HL-60 (cell line): ENCODE measurements at regions not wholly inside any gene's neighbourhood (a gene's known extent, or its start where the extent isn't known, plus 50 kb on each side); places are given as distances from the start of the nearest gene placed in this dataset.

Experiments
- DNase-seq, 2 experiments: peaks; one replicate each; pipeline ENCODE4 v3.0.0-alpha.2; 2010 to 2020; ENCODE audit warnings: low read depth in 1 of 2, low spot score in 1 of 2
- H3K27ac ChIP-seq: fragments of 250-450 bp; sonication (Bioruptor Pico); replicated peaks from 2 replicates; pipeline ENCODE4 v1.5.1; 2020; ENCODE audit warnings: mild to moderate bottlenecking, moderate library complexity
- H3K27me3 ChIP-seq: fragments of 250-450 bp; sonication (Bioruptor Pico); 2 replicates; pipeline ENCODE4 v1.5.1; 2021; ENCODE audit warnings: mild to moderate bottlenecking, moderate library complexity; ENCODE audit not compliant: insufficient read depth, poor library complexity, severe bottlenecking
- H3K4me3 ChIP-seq: replicated peaks from 2 replicates; pipeline ENCODE4 v1.5.1; 2011; ENCODE audit warnings: mild to moderate bottlenecking, control low read depth, low read length; ENCODE audit not compliant: insufficient read depth
- CTCF ChIP-seq: IDR thresholded peaks from one replicate; pipeline ENCODE4 v1.5.1; 2011; ENCODE audit warnings: low read length, control low read depth, inconsistent platforms; ENCODE audit not compliant: insufficient read depth
- GABPA ChIP-seq: IDR thresholded peaks from 2 replicates; pipeline ENCODE4 v1.6.1; 2012; ENCODE audit warnings: low read depth
- POLR2AphosphoS5 ChIP-seq: IDR thresholded peaks from 2 replicates; pipeline ENCODE4 v1.6.1; 2012; ENCODE audit warnings: low read depth
- SPI1 ChIP-seq: IDR thresholded peaks from 2 replicates; pipeline ENCODE4 v1.6.1; 2012; ENCODE audit warnings: low read depth, mild to moderate bottlenecking, borderline replicate concordance
- TF ChIP-seq, protein P1 (sequence below): IDR thresholded peaks from 2 replicates; pipeline ENCODE4 v1.6.1; 2012; ENCODE audit warnings: low read depth; ENCODE audit not compliant: insufficient replicate concordance

GRCh38 chr9:699396-699795, 142.1 kb upstream of the DMRT1 start:
- Histone ChIP-seq H3K4me3 (no peak overlapping the region), H3K27me3 (no peaks in the 10 kb centered on the region), H3K27ac (no peak overlapping the region)
- TF ChIP-seq SPI1 (no peak), CTCF (no peak), GABPA (no peak), POLR2AphosphoS5 (no peak)
- TF ChIP-seq, protein P1, sequence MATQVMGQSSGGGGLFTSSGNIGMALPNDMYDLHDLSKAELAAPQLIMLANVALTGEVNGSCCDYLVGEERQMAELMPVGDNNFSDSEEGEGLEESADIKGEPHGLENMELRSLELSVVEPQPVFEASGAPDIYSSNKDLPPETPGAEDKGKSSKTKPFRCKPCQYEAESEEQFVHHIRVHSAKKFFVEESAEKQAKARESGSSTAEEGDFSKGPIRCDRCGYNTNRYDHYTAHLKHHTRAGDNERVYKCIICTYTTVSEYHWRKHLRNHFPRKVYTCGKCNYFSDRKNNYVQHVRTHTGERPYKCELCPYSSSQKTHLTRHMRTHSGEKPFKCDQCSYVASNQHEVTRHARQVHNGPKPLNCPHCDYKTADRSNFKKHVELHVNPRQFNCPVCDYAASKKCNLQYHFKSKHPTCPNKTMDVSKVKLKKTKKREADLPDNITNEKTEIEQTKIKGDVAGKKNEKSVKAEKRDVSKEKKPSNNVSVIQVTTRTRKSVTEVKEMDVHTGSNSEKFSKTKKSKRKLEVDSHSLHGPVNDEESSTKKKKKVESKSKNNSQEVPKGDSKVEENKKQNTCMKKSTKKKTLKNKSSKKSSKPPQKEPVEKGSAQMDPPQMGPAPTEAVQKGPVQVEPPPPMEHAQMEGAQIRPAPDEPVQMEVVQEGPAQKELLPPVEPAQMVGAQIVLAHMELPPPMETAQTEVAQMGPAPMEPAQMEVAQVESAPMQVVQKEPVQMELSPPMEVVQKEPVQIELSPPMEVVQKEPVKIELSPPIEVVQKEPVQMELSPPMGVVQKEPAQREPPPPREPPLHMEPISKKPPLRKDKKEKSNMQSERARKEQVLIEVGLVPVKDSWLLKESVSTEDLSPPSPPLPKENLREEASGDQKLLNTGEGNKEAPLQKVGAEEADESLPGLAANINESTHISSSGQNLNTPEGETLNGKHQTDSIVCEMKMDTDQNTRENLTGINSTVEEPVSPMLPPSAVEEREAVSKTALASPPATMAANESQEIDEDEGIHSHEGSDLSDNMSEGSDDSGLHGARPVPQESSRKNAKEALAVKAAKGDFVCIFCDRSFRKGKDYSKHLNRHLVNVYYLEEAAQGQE, result no peak
- no peak for DNase-seq

DNA sequence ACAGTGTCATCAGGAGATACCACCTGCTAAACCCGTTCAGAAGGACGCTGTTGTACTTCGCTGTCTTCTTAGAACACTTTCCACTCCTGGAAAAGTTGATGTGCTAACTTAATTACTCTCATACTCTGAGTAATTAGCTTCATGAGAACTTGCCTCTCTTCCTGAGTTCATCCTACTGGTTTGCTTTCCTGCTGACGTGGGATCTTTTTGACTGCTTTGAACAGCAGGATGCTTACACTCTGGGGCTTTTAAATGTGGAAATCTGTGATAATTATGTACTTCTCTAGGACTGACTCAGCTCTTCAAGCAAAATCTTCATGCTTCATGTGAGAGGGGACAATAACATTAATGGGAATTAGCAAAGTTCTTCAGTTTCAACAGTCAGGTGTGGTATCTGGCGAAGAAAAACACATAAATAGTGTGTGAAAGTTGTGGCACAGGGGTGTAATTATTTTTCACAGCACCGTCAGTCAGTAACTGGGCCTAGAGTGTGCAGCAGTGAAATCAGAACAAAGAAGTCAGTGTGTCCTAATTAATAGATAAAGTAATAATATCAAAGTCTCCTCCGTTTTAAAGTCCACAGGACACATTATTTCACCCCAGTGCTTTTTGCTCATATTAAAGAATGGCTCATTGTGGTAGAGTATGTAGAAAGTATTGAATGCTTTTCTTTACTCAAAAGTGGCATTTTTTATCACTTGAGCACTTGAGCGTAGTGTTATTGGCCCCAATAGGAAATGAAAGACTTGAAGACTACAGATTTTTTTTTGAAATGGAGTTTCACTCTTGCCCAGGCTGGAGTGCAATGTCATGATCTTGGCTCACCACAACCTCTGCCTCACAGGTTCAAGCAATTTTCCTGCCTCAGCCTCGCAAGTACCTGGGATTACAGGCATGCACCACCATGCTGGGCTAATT, 140.9 kb upstream of the DMRT1 start:
- Histone ChIP-seq H3K4me3 (no peak overlapping the region), H3K27ac (no peak overlapping the region), H3K27me3 (no peaks in the 10 kb centered on the region)
- no peak for DNase-seq
- no peak for TF ChIP-seq CTCF

- TF ChIP-seq, protein P1, result no peak
- TF ChIP-seq GABPA, result no peak
- no peak for TF ChIP-seq SPI1
- TF ChIP-seq CTCF, result no peak
- TF ChIP-seq POLR2AphosphoS5, result no peak
- no peak overlapping the region for H3K4me3 ChIP-seq
- no peak for DNase-seq
- no peak overlapping the region for H3K27ac ChIP-seq
- no peaks in the 10 kb centered on the region for H3K27me3 ChIP-seq
These were observed 138.1 kb upstream of the DMRT1 start for GRCh38 chr9:703392-703791.

DNA sequence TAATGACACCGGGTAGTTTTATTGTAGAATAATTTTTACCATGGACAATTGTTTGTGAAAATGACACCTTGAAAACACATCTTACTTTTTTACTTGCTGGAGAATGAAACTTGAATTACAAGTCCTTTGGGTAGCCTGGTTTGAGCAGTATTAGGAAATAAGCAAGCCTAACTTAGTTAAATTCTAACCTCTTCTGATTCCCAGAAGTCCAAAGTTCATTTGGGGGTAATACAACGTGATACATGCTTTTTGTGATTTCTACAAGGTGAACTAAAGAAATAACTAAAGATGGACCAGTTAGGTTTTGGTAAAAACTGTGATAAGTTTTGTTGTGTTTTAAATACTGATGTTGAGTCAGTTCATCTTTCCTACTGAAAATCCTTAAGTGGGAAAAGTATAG, 135.4 kb upstream of the DMRT1 start:
- H3K27me3 ChIP-seq, result no peaks in the 10 kb centered on the region
- no peak for TF ChIP-seq CTCF
- TF ChIP-seq POLR2AphosphoS5, result no peak
- no peak for TF ChIP-seq SPI1
- TF ChIP-seq, protein P1, result no peak
- no peak for TF ChIP-seq GABPA
- H3K4me3 ChIP-seq, result no peak overlapping the region
- DNase-seq, result no peak
- no peak overlapping the region for H3K27ac ChIP-seq
